Right atrium auricular region (tissue), 2 donors: ENCODE measurements at regions not wholly inside any gene's neighbourhood (a gene's known extent, or its start where the extent isn't known, plus 50 kb on each side); places are given as distances from the start of the nearest gene placed in this dataset.

ENCODE experiments used
- DNase-seq: peaks from one replicate; pipeline ENCODE4 v3.0.0-alpha.2; 2019; ENCODE audit warnings: low spot score
- H3K27ac ChIP-seq, 2 donors: fragments of 200-600 bp; sonication (generic); 1 replicate in 1 of 2; 2 replicates in 1 of 2; pipeline ENCODE4 v1.5.1; 2016 to 2019
- H3K27me3 ChIP-seq, 2 donors: fragments of 200-600 bp; sonication (generic); one replicate each; pipeline versions ENCODE4 v1.5.1 to v1.6.0; 2017 to 2019
- H3K36me3 ChIP-seq: fragments of 200-600 bp; sonication (generic); one replicate; pipeline ENCODE4 v1.5.1; 2016
- H3K4me1 ChIP-seq, 2 donors: fragments of 200-600 bp; sonication (generic); one replicate each; pipeline versions ENCODE4 v1.5.1 to v1.6.0; 2017 to 2019
- H3K4me3 ChIP-seq, 2 donors: fragments of 200-600 bp; sonication (generic); 1 replicate in 1 of 2; 2 replicates in 1 of 2; pipeline ENCODE4 v1.5.1; 2017 to 2019; ENCODE audit warnings: mild to moderate bottlenecking in 1 of 2, moderate library complexity in 1 of 2
- H3K9me3 ChIP-seq, 2 donors: fragments of 200-600 bp; sonication (generic); one replicate each; pipeline ENCODE4 v1.5.1; 2019
- TF ChIP-seq, protein P1 (sequence below), 2 donors: fragments of 200-600 bp; sonication (generic); IDR thresholded peaks; one replicate each; pipeline ENCODE4 v1.5.1; 2019; ENCODE audit warnings: antibody characterized with exemption in 2 of 2

GRCh38 chr9:134556531-134557068 is 85.0 kb upstream of the COL5A1 start:
- no peaks in the 10 kb centered on the region for H3K27me3 ChIP-seq
- H3K36me3 ChIP-seq = no peaks in the 10 kb centered on the region
- no peak for DNase-seq
- H3K4me1 ChIP-seq = peaks cover 0 to 35% of the 10 kb centered on the region in 2 donors
- TF ChIP-seq, protein P1, sequence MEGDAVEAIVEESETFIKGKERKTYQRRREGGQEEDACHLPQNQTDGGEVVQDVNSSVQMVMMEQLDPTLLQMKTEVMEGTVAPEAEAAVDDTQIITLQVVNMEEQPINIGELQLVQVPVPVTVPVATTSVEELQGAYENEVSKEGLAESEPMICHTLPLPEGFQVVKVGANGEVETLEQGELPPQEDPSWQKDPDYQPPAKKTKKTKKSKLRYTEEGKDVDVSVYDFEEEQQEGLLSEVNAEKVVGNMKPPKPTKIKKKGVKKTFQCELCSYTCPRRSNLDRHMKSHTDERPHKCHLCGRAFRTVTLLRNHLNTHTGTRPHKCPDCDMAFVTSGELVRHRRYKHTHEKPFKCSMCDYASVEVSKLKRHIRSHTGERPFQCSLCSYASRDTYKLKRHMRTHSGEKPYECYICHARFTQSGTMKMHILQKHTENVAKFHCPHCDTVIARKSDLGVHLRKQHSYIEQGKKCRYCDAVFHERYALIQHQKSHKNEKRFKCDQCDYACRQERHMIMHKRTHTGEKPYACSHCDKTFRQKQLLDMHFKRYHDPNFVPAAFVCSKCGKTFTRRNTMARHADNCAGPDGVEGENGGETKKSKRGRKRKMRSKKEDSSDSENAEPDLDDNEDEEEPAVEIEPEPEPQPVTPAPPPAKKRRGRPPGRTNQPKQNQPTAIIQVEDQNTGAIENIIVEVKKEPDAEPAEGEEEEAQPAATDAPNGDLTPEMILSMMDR (IDR thresholded peaks at IDR 0.05) = no peak
- H3K4me3 ChIP-seq = no peak overlapping the region
- H3K9me3 ChIP-seq = no peaks in the 10 kb centered on the region
- H3K27ac ChIP-seq = no peak overlapping the region

GRCh38 chr9:134557331-134557730 is 84.3 kb upstream of the COL5A1 start:
- H3K9me3 ChIP-seq = no peaks in the 10 kb centered on the region
- TF ChIP-seq, protein P1 (IDR thresholded peaks at IDR 0.05) = no peak
- no peak overlapping the region for H3K27ac ChIP-seq
- no peak overlapping the region for H3K4me3 ChIP-seq
- DNase-seq = no peak
- H3K36me3 ChIP-seq = no peaks in the 10 kb centered on the region
- H3K4me1 ChIP-seq = peaks cover 0 to 28% of the 10 kb centered on the region in 2 donors
- no peaks in the 10 kb centered on the region for H3K27me3 ChIP-seq

DNA sequence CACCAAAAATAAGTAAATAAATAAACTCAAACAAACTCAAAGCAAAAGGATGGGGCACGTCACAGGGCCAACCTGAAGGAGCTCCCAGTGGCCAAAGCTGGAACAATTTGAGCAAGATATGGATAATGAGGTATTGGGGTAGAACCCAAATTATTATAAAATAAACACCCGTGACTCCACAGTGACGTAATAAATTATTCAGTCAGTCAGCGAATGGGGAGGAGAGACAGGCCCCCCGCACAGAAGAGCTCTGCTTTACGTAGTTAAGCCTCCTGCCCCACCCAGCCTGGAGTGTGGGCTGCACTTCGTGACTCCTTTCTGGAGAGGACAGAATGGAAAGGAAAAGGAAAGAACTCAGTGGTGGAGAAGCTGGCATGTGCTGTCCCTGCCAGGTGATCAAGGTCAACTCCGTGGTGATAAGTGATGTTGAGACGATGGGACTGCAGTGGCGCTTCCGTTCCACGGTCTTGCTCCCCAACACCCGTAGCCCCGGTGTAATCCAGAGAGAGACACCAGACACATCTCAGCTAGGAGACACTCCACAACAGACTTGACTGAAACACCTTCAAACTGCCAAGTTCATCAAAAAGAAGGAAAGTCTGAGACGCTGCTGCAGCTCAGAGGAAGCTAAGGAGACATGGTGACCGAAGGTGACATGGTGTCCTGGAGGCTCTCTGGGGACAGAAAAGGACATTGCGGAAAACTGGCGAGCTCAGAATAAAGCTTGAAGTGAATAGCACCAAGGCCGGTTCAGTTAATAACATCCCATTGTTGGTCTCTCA is 83.3 kb upstream of the COL5A1 start:
- DNase-seq = no peak
- no peaks in the 10 kb centered on the region for H3K27me3 ChIP-seq

GRCh38 chr9:134559013-134559412 is 82.6 kb upstream of the COL5A1 start:
- peaks cover 0 to 6% of the 10 kb centered on the region in 2 donors for H3K9me3 ChIP-seq
- no peak overlapping the region for H3K27ac ChIP-seq
- H3K36me3 ChIP-seq = no peaks in the 10 kb centered on the region
- TF ChIP-seq, protein P1 (IDR thresholded peaks at IDR 0.05) = no peak
- DNase-seq = no peak
- no peaks in the 10 kb centered on the region for H3K27me3 ChIP-seq
- peaks cover 0 to 12% of the 10 kb centered on the region in 2 donors for H3K4me1 ChIP-seq
- H3K4me3 ChIP-seq = no peak overlapping the region

More for the DNA sequence above, 83.3 kb upstream of the COL5A1 start:
- Histone ChIP-seq H3K4me1 (peaks cover 0 to 18% of the 10 kb centered on the region in 2 donors), H3K27ac (no peak overlapping the region), H3K4me3 (no peak overlapping the region), H3K9me3 (peaks cover 0 to 4% of the 10 kb centered on the region in 2 donors), H3K36me3 (no peaks in the 10 kb centered on the region)
- TF ChIP-seq, protein P1 (IDR thresholded peaks at IDR 0.05) = no peak

GRCh38 chr9:134560206-134560605 is 81.4 kb upstream of the COL5A1 start:
- Histone ChIP-seq H3K27me3 (no peaks in the 10 kb centered on the region), H3K27ac (no peak overlapping the region), H3K4me3 (no peak overlapping the region), H3K9me3 (peaks cover 0 to 7% of the 10 kb centered on the region in 2 donors), H3K4me1 (peaks cover 0 to under 1% of the 10 kb centered on the region in 2 donors), H3K36me3 (no peaks in the 10 kb centered on the region)
- TF ChIP-seq, protein P1 (IDR thresholded peaks at IDR 0.05) = no peak
- no peak for DNase-seq
